ENCODE measurements at regions not wholly inside any gene's neighbourhood (a gene's known extent, or its start where the extent isn't known, plus 50 kb on each side); places are given as distances from the start of the nearest gene placed in this dataset.

GRCh38 chr15:66880380-66881155, 178.5 kb downstream of the SMAD6 start:
- no peak overlapping the region for H3K4me3 ChIP-seq (ENCODE audit: low read depth, low read length)
- TF ChIP-seq CTCF (IDR thresholded peaks at IDR 0.05; ENCODE audit: low read depth, low read length) = no peak

- TF ChIP-seq CTCF (IDR thresholded peaks at IDR 0.05; ENCODE audit: low read depth, low read length) = no peak
- no peak overlapping the region for H3K4me3 ChIP-seq (ENCODE audit: low read depth, low read length)
Measured at GRCh38 chr15:66881173-66881905, 179.3 kb downstream of the SMAD6 start.

- H3K4me3 ChIP-seq (ENCODE audit: low read depth, low read length) = no peak overlapping the region
- no peak for TF ChIP-seq CTCF (IDR thresholded peaks at IDR 0.05; ENCODE audit: low read depth, low read length)
Measured at GRCh38 chr15:66882251-66883020, 180.4 kb downstream of the SMAD6 start.

- no peak for TF ChIP-seq CTCF (IDR thresholded peaks at IDR 0.05; ENCODE audit: low read depth, low read length)
- no peak overlapping the region for H3K4me3 ChIP-seq (ENCODE audit: low read depth, low read length)
Measured at GRCh38 chr15:66883284-66883911, 181.4 kb downstream of the SMAD6 start.

- TF ChIP-seq CTCF (IDR thresholded peaks at IDR 0.05; ENCODE audit: low read depth, low read length) = no peak
- no peak overlapping the region for H3K4me3 ChIP-seq (ENCODE audit: low read depth, low read length)
Measured at GRCh38 chr15:66884115-66884622, 181.2 kb upstream of the SMAD3 start.

GRCh38 chr15:66884661-66885237, 180.7 kb upstream of the SMAD3 start:
- TF ChIP-seq CTCF (IDR thresholded peaks at IDR 0.05; ENCODE audit: low read depth, low read length) = no peak
- no peak overlapping the region for H3K4me3 ChIP-seq (ENCODE audit: low read depth, low read length)

Measured in WI38 (cell line).